Rectal smooth muscle tissue (tissue), 1 donor: ENCODE measurements at regions not wholly inside any gene's neighbourhood (a gene's known extent, or its start where the extent isn't known, plus 50 kb on each side); places are given as distances from the start of the nearest gene placed in this dataset.

Experiments used
- H3K27ac ChIP-seq: one replicate; pipeline ENCODE4 v1.7.0; 2013; ENCODE audit warnings: low read depth, low read length, inconsistent platforms
- H3K27me3 ChIP-seq: one replicate; pipeline ENCODE4 v1.7.0; 2013; ENCODE audit warnings: low read length; ENCODE audit not compliant: control insufficient read depth, insufficient read depth
- H3K36me3 ChIP-seq: one replicate; pipeline ENCODE4 v1.7.0; 2013; ENCODE audit warnings: low read length; ENCODE audit not compliant: control insufficient read depth, insufficient read depth
- H3K4me1 ChIP-seq: one replicate; pipeline ENCODE4 v1.7.0; 2013; ENCODE audit warnings: low read length; ENCODE audit not compliant: control insufficient read depth, insufficient read depth
- H3K4me3 ChIP-seq: one replicate; pipeline ENCODE4 v1.7.0; 2013; ENCODE audit warnings: low read length
- H3K9ac ChIP-seq: one replicate; pipeline ENCODE4 v1.7.0; 2013; ENCODE audit warnings: low read length

- Histone ChIP-seq H3K27me3 (no peaks in the 10 kb centered on the region), H3K4me3 (no peak overlapping the region), H3K27ac (no peak overlapping the region), H3K4me1 (no peaks in the 10 kb centered on the region), H3K36me3 (no peaks in the 10 kb centered on the region), H3K9ac (no peak overlapping the region)
Measured at GRCh38 chr2:12795851-12796250, 79.1 kb downstream of the TRIB2 start.

GRCh38 chr2:12796657-12797056 lies 79.9 kb downstream of the TRIB2 start:
- H3K4me3 ChIP-seq: no peak overlapping the region
- H3K27ac ChIP-seq: no peak overlapping the region
- no peak overlapping the region for H3K9ac ChIP-seq
- H3K36me3 ChIP-seq: no peaks in the 10 kb centered on the region
- no peaks in the 10 kb centered on the region for H3K27me3 ChIP-seq
- no peaks in the 10 kb centered on the region for H3K4me1 ChIP-seq

GRCh38 chr2:12797815-12798214 lies 81.1 kb downstream of the TRIB2 start:
- H3K4me3 ChIP-seq: no peak overlapping the region
- H3K4me1 ChIP-seq: no peaks in the 10 kb centered on the region
- H3K27me3 ChIP-seq: no peaks in the 10 kb centered on the region
- H3K36me3 ChIP-seq: no peaks in the 10 kb centered on the region
- no peak overlapping the region for H3K27ac ChIP-seq
- no peak overlapping the region for H3K9ac ChIP-seq

- H3K27me3 ChIP-seq: no peaks in the 10 kb centered on the region
- H3K9ac ChIP-seq: no peak overlapping the region
- H3K4me3 ChIP-seq: no peak overlapping the region
- no peak overlapping the region for H3K27ac ChIP-seq
- peaks cover 5% of the 10 kb centered on the region for H3K4me1 ChIP-seq
- H3K36me3 ChIP-seq: no peaks in the 10 kb centered on the region
Measured at GRCh38 chr2:12803607-12804006, 86.9 kb downstream of the TRIB2 start.

GRCh38 chr2:12804091-12804856 lies 87.5 kb downstream of the TRIB2 start:
- no peak overlapping the region for H3K4me3 ChIP-seq
- peaks cover 5% of the 10 kb centered on the region for H3K4me1 ChIP-seq
- H3K27ac ChIP-seq: no peak overlapping the region
- no peaks in the 10 kb centered on the region for H3K36me3 ChIP-seq
- H3K27me3 ChIP-seq: no peaks in the 10 kb centered on the region
- H3K9ac ChIP-seq: no peak overlapping the region

- H3K9ac ChIP-seq: no peak overlapping the region
- H3K27ac ChIP-seq: no peak overlapping the region
- peaks cover 5% of the 10 kb centered on the region for H3K4me1 ChIP-seq
- H3K4me3 ChIP-seq: no peak overlapping the region
- no peaks in the 10 kb centered on the region for H3K27me3 ChIP-seq
- no peaks in the 10 kb centered on the region for H3K36me3 ChIP-seq
Measured at GRCh38 chr2:12805033-12805432, 88.3 kb downstream of the TRIB2 start.

- H3K36me3 ChIP-seq: no peaks in the 10 kb centered on the region
- no peaks in the 10 kb centered on the region for H3K27me3 ChIP-seq
- no peak overlapping the region for H3K4me3 ChIP-seq
- H3K9ac ChIP-seq: no peak overlapping the region
- H3K4me1 ChIP-seq: peaks cover 5% of the 10 kb centered on the region
- H3K27ac ChIP-seq: peak overlapping the region; percentile 3
Measured at GRCh38 chr2:12806549-12807242, 90.0 kb downstream of the TRIB2 start.

- Histone ChIP-seq H3K27ac (no peak overlapping the region), H3K4me3 (no peak overlapping the region)
Measured at GRCh38 chr2:12807907-12808810, 91.4 kb downstream of the TRIB2 start.

GRCh38 chr2:12809526-12809925 lies 92.8 kb downstream of the TRIB2 start:
- H3K4me1 ChIP-seq: peaks cover 5% of the 10 kb centered on the region
- H3K27ac ChIP-seq: no peak overlapping the region
- no peak overlapping the region for H3K9ac ChIP-seq
- H3K36me3 ChIP-seq: no peaks in the 10 kb centered on the region
- no peak overlapping the region for H3K4me3 ChIP-seq
- no peaks in the 10 kb centered on the region for H3K27me3 ChIP-seq

More at GRCh38 chr2:12807907-12808810, 91.4 kb downstream of the TRIB2 start:
- Histone ChIP-seq H3K27me3 (no peaks in the 10 kb centered on the region), H3K36me3 (no peaks in the 10 kb centered on the region), H3K9ac (no peak overlapping the region), H3K4me1 (peaks cover 5% of the 10 kb centered on the region)

GRCh38 chr2:12811916-12812315 lies 95.2 kb downstream of the TRIB2 start:
- Histone ChIP-seq H3K4me1 (peaks cover 2% of the 10 kb centered on the region), H3K27ac (no peak overlapping the region), H3K9ac (no peak overlapping the region), H3K4me3 (no peak overlapping the region), H3K27me3 (no peaks in the 10 kb centered on the region), H3K36me3 (no peaks in the 10 kb centered on the region)

GRCh38 chr2:12813166-12813565 lies 96.4 kb downstream of the TRIB2 start:
- Histone ChIP-seq H3K27me3 (no peaks in the 10 kb centered on the region), H3K4me3 (no peak overlapping the region), H3K4me1 (no peaks in the 10 kb centered on the region), H3K36me3 (no peaks in the 10 kb centered on the region), H3K9ac (no peak overlapping the region), H3K27ac (no peak overlapping the region)
